IMR-90 (cell line): ENCODE measurements at regions not wholly inside any gene's neighbourhood (a gene's known extent, or its start where the extent isn't known, plus 50 kb on each side); places are given as distances from the start of the nearest gene placed in this dataset.

Experiments
- ATAC-seq: fragments of 200-7000 bp; cut with Tn5 transposase; 2 replicates; pipeline ENCODE4 v1.9.1; 2020; ENCODE audit warnings: low read depth, mild to moderate bottlenecking, moderate library complexity
- BruUV-seq: library from RNA; stranded (reverse); fragments of 400-500 nt; replicated peaks from 2 replicates; lab custom pipeline; 2021; lab: Mats Ljungman, UMichigan
- CTCF ChIA-PET: fragments of 300-600 bp; formaldehyde crosslinking; extraction: SDS; loops from one replicate; lab custom pipeline; 2021; ENCODE audit warnings: antibody characterized with exemption; lab: Yijun Ruan, JAX
- POLR2A ChIA-PET: fragments of 300-600 bp; sonication (Branson Sonifier 250); formaldehyde crosslinking; loops from one replicate; lab custom pipeline; 2022; ENCODE audit warnings: antibody characterized with exemption; ENCODE audit not compliant: unreplicated experiment; lab: Charles Lee
- DNase-seq: peaks from one replicate; pipeline ENCODE4 v3.0.0; 2013
- H2AFZ ChIP-seq: replicated peaks from 2 replicates; pipeline ENCODE3; 2013; ENCODE audit warnings: low read length, mild to moderate bottlenecking; ENCODE audit not compliant: poor library complexity
- H2AK5ac ChIP-seq: 2 replicates; pipeline ENCODE4 v1.6.1; 2013; ENCODE audit warnings: low read depth, low read length, inconsistent platforms
- H2AK9ac ChIP-seq: replicated peaks from 2 replicates; pipeline ENCODE3; 2013; ENCODE audit warnings: mild to moderate bottlenecking, low read depth, low read length, moderate library complexity; ENCODE audit not compliant: poor library complexity
- H2BK120ac ChIP-seq: 2 replicates; pipeline ENCODE4 v1.6.1; 2013; ENCODE audit warnings: low read depth, low read length, inconsistent platforms
- H2BK15ac ChIP-seq: 3 replicates; pipeline ENCODE4 v1.6.1; 2013; ENCODE audit warnings: low read depth, low read length, inconsistent platforms
- H2BK20ac ChIP-seq: 2 replicates; pipeline ENCODE4 v1.6.1; 2013; ENCODE audit warnings: low read depth, mild to moderate bottlenecking, inconsistent platforms, low read length, moderate library complexity
- H2BK5ac ChIP-seq: 2 replicates; pipeline ENCODE4 v1.6.1; 2013; ENCODE audit warnings: mild to moderate bottlenecking, low read depth, low read length, inconsistent platforms; ENCODE audit not compliant: poor library complexity, severe bottlenecking
- H3K14ac ChIP-seq: replicated peaks from 2 replicates; pipeline ENCODE4 v1.6.1; 2013; ENCODE audit warnings: low read depth, low read length, inconsistent platforms
- H3K18ac ChIP-seq: 2 replicates; pipeline ENCODE4 v1.6.1; 2013; ENCODE audit warnings: low read depth, low read length, control low read depth
- H3K23ac ChIP-seq: 2 replicates; pipeline ENCODE4 v1.6.1; 2013; ENCODE audit warnings: low read depth, low read length, inconsistent platforms
- H3K27ac ChIP-seq: 2 replicates; pipeline ENCODE4 v1.5.1; 2013; ENCODE audit warnings: mild to moderate bottlenecking, control low read depth, low read length; ENCODE audit not compliant: insufficient read depth
- H3K27me3 ChIP-seq: 2 replicates; pipeline ENCODE4 v1.6.1; 2013; ENCODE audit warnings: low read length; ENCODE audit not compliant: control insufficient read depth, insufficient read depth
- H3K36me3 ChIP-seq: 2 replicates; pipeline ENCODE4 v1.6.1; 2013; ENCODE audit warnings: low read length, mixed read lengths; ENCODE audit not compliant: control insufficient read depth, insufficient read depth
- H3K4ac ChIP-seq: 2 replicates; pipeline ENCODE4 v1.6.1; 2013; ENCODE audit warnings: low read depth, low read length, inconsistent platforms
- H3K4me1 ChIP-seq: 2 replicates; pipeline ENCODE4 v1.6.1; 2013; ENCODE audit warnings: low read length, mixed read lengths; ENCODE audit not compliant: control insufficient read depth, insufficient read depth
- H3K4me2 ChIP-seq: 2 replicates; pipeline ENCODE4 v1.6.1; 2013; ENCODE audit warnings: low read depth, mild to moderate bottlenecking, control low read depth, low read length, moderate library complexity
- H3K4me3 ChIP-seq: 2 replicates; pipeline ENCODE4 v1.5.1; 2013; ENCODE audit warnings: low read depth, mild to moderate bottlenecking, control low read depth, low read length, moderate library complexity; ENCODE audit not compliant: insufficient read depth
- H3K56ac ChIP-seq: 2 replicates; pipeline ENCODE4 v1.6.1; 2013; ENCODE audit warnings: low read length, inconsistent platforms; ENCODE audit not compliant: insufficient read depth; ENCODE audit errors: extremely low read depth
- H3K79me1 ChIP-seq, 2 experiments: 2 replicates each; pipeline ENCODE4 v1.6.1; 2013; ENCODE audit warnings: low read length in 2 of 2, inconsistent platforms in 1 of 2, low read depth in 1 of 2
- H3K9ac ChIP-seq: 2 replicates; pipeline ENCODE4 v1.6.1; 2013; ENCODE audit warnings: low read depth, low read length, control low read depth
- H3K9me1 ChIP-seq: 2 replicates; pipeline ENCODE4 v1.6.1; 2013; ENCODE audit warnings: low read length, inconsistent platforms; ENCODE audit not compliant: insufficient read depth
- H3K9me3 ChIP-seq: 2 replicates; pipeline ENCODE4 v1.6.1; 2013; ENCODE audit warnings: low read length; ENCODE audit not compliant: control insufficient read depth, insufficient read depth
- H4K20me1 ChIP-seq: 2 replicates; pipeline ENCODE4 v1.6.1; 2013; ENCODE audit warnings: low read length, inconsistent platforms; ENCODE audit not compliant: insufficient read depth
- H4K5ac ChIP-seq: 2 replicates; pipeline ENCODE4 v1.6.1; 2013; ENCODE audit warnings: mild to moderate bottlenecking, low read depth, low read length, control low read depth
- H4K8ac ChIP-seq, 2 experiments: 2 replicates each; pipeline ENCODE4 v1.6.1; 2013; ENCODE audit warnings: low read depth in 2 of 2, low read length in 2 of 2, control low read depth in 1 of 2, inconsistent platforms in 1 of 2
- H4K91ac ChIP-seq: 2 replicates; pipeline ENCODE4 v1.6.1; 2013; ENCODE audit warnings: low read depth, low read length, inconsistent platforms; ENCODE audit not compliant: insufficient read depth
- BHLHE40 ChIP-seq: fragments of 150-350 bp; IDR thresholded peaks from 2 replicates; pipeline ENCODE4 v1.6.1; 2016; ENCODE audit warnings: mild to moderate bottlenecking, low read depth, low read length
- CEBPB ChIP-seq: IDR thresholded peaks from 2 replicates; pipeline ENCODE4 v1.6.1; 2012; ENCODE audit warnings: low read depth, low read length, improper control_type of control experiment
- MAFK ChIP-seq: IDR thresholded peaks from 2 replicates; pipeline ENCODE4 v1.6.1; 2012; ENCODE audit warnings: low read depth, low read length, improper control_type of control experiment
- MXI1 ChIP-seq: IDR thresholded peaks from 2 replicates; pipeline ENCODE4 v1.6.1; 2012; ENCODE audit warnings: low read depth, mild to moderate bottlenecking, low read length, moderate library complexity, borderline replicate concordance
- NFE2L2 ChIP-seq: fragments of 150-350 bp; IDR thresholded peaks from 2 replicates; pipeline ENCODE4 v1.6.1; 2016; ENCODE audit warnings: low read depth, mild to moderate bottlenecking, low read length
- RAD21 ChIP-seq: IDR thresholded peaks from 2 replicates; pipeline ENCODE4 v1.6.1; 2012; ENCODE audit warnings: low read length, improper control_type of control experiment
- RCOR1 ChIP-seq: IDR thresholded peaks from 2 replicates; pipeline ENCODE4 v1.6.1; 2012; ENCODE audit warnings: mild to moderate bottlenecking, low read length, improper control_type of control experiment; ENCODE audit not compliant: insufficient replicate concordance
- RFX5 ChIP-seq: IDR thresholded peaks from 2 replicates; pipeline ENCODE4 v1.8.0; 2012; ENCODE audit warnings: low read depth, mild to moderate bottlenecking, low read length, moderate library complexity
- WGBS, 2 experiments: methylation state at CpG; one replicate each; pipeline versions ENCODE4 v1.1.5 to v1.1.7; 2013; ENCODE audit warnings: missing lambda C conversion rate in 2 of 2; ENCODE audit not compliant: insufficient read length in 1 of 2; ENCODE audit errors: extremely low coverage in 2 of 2; 5-methylcytosine and 5-hydroxymethylcytosine counted together
- dilution Hi-C: fragments of 300-500 bp; cut with HindIII; formaldehyde crosslinking; loops from one replicate; pipeline ENCODE4 v1.14.3; 2018; ENCODE audit warnings: low sequenced_read_pairs; ENCODE audit not compliant: unreplicated experiment
- in situ Hi-C: fragments of 300-500 bp; cut with MboI; formaldehyde crosslinking; loops from 3 replicates; pipeline ENCODE4 v1.14.3; 2019; ENCODE audit warnings: low sequenced_read_pairs, inconsistent platforms, mixed read lengths
- intact Hi-C: fragments of 100-400 bp; cut with micrococcal nuclease; formaldehyde crosslinking; loops from 2 replicates; pipeline ENCODE4 v1.10.0; 2022

GRCh38 chr15:31814082-31814481 is 216.2 kb upstream of the CHRNA7 start:
- 0 out of 2 replicates have a peak, but pooled peaks cover 4% of the 10 kb centered on the region for H3K9me3 ChIP-seq
- no peak overlapping the region for H2BK5ac ChIP-seq
- POLR2A ChIA-PET: no interaction called here
- H3K4me2 ChIP-seq: no peak overlapping the region
- no peak overlapping the region for H4K8ac ChIP-seq
- H2BK20ac ChIP-seq: no peak overlapping the region
- H3K27ac ChIP-seq: no peak overlapping the region
- no peak for ATAC-seq
- no peak overlapping the region for H3K4me3 ChIP-seq
- in situ Hi-C loops: no loop called here
- H3K27me3 ChIP-seq: no peaks in the 10 kb centered on the region
- H4K91ac ChIP-seq: no peak overlapping the region
- H3K23ac ChIP-seq: no peak overlapping the region
- H3K56ac ChIP-seq: no peak overlapping the region
- dilution Hi-C loops: no loop called here
- H3K9me1 ChIP-seq: no peaks in the 10 kb centered on the region
- no peak overlapping the region for H4K5ac ChIP-seq
- CTCF ChIA-PET: no interaction called here
- intact Hi-C loops: no loop called here
- no peak for DNase-seq
- no peak overlapping the region for H2AK5ac ChIP-seq
- no peaks in the 10 kb centered on the region for H3K79me1 ChIP-seq
- no peak overlapping the region for H3K18ac ChIP-seq
- H2BK120ac ChIP-seq: no peak overlapping the region
- no peaks in the 10 kb centered on the region for H3K36me3 ChIP-seq
- no peak overlapping the region for H2AFZ ChIP-seq
- no peak overlapping the region for H2AK9ac ChIP-seq
- H3K14ac ChIP-seq: no peak overlapping the region
- WGBS, 2 experiments: 71% methylated on average over 1 of the region's 5 CpGs; no CpG with 5 or more reads in 1 of the 2 experiments
- no peaks in the 10 kb centered on the region for H4K20me1 ChIP-seq
- H3K4me1 ChIP-seq: no peaks in the 10 kb centered on the region
- H3K4ac ChIP-seq: no peak overlapping the region
- BruUV-seq: no TSS peak
- H2BK15ac ChIP-seq: no peak overlapping the region
- no peak overlapping the region for H3K9ac ChIP-seq
- TF ChIP-seq MAFK (no peak), CEBPB (no peak), RCOR1 (no peak), BHLHE40 (no peak), RAD21 (no peak), RFX5 (no peak), NFE2L2 (no peak), MXI1 (no peak)
